Panc1 (cell line): ENCODE measurements at regions not wholly inside any gene's neighbourhood (a gene's known extent, or its start where the extent isn't known, plus 50 kb on each side); places are given as distances from the start of the nearest gene placed in this dataset.

Experiments
- POLR2AphosphoS5 ChIP-seq: IDR thresholded peaks from 2 replicates; pipeline ENCODE4 v1.6.1; 2012; ENCODE audit warnings: mild to moderate bottlenecking, low read depth, low read length, moderate library complexity
- TF ChIP-seq, protein P1 (sequence below): fragments of 450-650 bp; IDR thresholded peaks from 2 replicates; pipeline ENCODE4 v1.5.1; 2017; ENCODE audit warnings: mild to moderate bottlenecking

DNA sequence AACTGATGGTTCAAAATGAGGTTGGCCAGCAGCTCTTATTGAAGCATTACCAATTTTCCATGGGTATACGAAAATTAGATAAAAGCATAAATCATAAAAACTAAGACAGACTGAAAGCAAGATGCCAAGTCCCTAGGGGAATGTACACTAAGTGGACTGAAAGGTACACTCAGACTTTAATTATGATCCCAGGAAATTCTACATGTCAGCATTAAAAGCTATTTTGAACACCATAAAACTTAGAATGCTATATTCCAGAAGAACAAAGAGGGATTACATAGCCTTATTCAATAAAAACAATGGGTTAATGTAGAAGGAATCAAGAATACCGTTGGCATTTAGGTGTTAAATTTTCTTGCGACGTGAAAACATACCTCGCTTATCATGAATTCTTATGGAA, 558.5 kb downstream of the LRRIQ3 start:
- TF ChIP-seq, protein P1, sequence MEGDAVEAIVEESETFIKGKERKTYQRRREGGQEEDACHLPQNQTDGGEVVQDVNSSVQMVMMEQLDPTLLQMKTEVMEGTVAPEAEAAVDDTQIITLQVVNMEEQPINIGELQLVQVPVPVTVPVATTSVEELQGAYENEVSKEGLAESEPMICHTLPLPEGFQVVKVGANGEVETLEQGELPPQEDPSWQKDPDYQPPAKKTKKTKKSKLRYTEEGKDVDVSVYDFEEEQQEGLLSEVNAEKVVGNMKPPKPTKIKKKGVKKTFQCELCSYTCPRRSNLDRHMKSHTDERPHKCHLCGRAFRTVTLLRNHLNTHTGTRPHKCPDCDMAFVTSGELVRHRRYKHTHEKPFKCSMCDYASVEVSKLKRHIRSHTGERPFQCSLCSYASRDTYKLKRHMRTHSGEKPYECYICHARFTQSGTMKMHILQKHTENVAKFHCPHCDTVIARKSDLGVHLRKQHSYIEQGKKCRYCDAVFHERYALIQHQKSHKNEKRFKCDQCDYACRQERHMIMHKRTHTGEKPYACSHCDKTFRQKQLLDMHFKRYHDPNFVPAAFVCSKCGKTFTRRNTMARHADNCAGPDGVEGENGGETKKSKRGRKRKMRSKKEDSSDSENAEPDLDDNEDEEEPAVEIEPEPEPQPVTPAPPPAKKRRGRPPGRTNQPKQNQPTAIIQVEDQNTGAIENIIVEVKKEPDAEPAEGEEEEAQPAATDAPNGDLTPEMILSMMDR, result no peak
- no peak for TF ChIP-seq POLR2AphosphoS5
